Stimulated activated CD4-positive, alpha-beta T cell treated with anti-CD3 and anti-CD28 coated beads, TNF-alpha, amount 100 ng/mL, for 24 hours (primary cell): ENCODE measurements at regions not wholly inside any gene's neighbourhood (a gene's known extent, or its start where the extent isn't known, plus 50 kb on each side); places are given as distances from the start of the nearest gene placed in this dataset.
"Not testable (repeated sequence)": the region's sequence is repeated elsewhere in the genome, so short reads cannot be mapped to it uniquely, and the experiment has no call there.

Experiments used
- DNase-seq, 3 experiments: peaks; one replicate each; pipeline ENCODE4 v3.0.0-alpha.2; 2020; ENCODE audit warnings: low read depth in 3 of 3

- DNase-seq, result no peak
Measured at GRCh38 chr1:184888505-184888904, 85.8 kb downstream of the NIBAN1 start.

- DNase-seq, result no peak
Measured at GRCh38 chr1:184882957-184883815, 91.1 kb downstream of the NIBAN1 start.

- DNase-seq, result no peak
Measured at GRCh38 chr1:184881941-184882913, 92.1 kb downstream of the NIBAN1 start.

- DNase-seq, result no peak
Measured at GRCh38 chr1:184879876-184880557, 94.3 kb downstream of the NIBAN1 start.

GRCh38 chr1:184878602-184879001 is 95.7 kb downstream of the NIBAN1 start:
- DNase-seq, result no peak

- DNase-seq, result no peak
Measured at GRCh38 chr1:184878002-184878401, 96.3 kb downstream of the NIBAN1 start.

- not testable (repeated sequence) for DNase-seq
Measured at GRCh38 chr1:184876015-184876414, 98.3 kb downstream of the NIBAN1 start.

- DNase-seq, result no peak
Measured at GRCh38 chr1:184875218-184875617, 99.1 kb downstream of the NIBAN1 start.

GRCh38 chr1:184870319-184870718 is 104.0 kb downstream of the NIBAN1 start:
- DNase-seq, result no peak

- DNase-seq, result no peak
Measured at GRCh38 chr1:184867866-184868689, 106.2 kb downstream of the NIBAN1 start.

GRCh38 chr1:184866991-184867788 is 107.1 kb downstream of the NIBAN1 start:
- no peak for DNase-seq

GRCh38 chr1:184866586-184866985 is 107.7 kb downstream of the NIBAN1 start:
- DNase-seq, result no peak

- DNase-seq, result no peak
Measured at GRCh38 chr1:184865831-184866230, 108.5 kb downstream of the NIBAN1 start.

GRCh38 chr1:184861755-184862336 is 107.2 kb upstream of the EDEM3 start:
- no peak for DNase-seq

- DNase-seq, result no peak
Measured at GRCh38 chr1:184860985-184861754, 106.5 kb upstream of the EDEM3 start.

GRCh38 chr1:184860535-184860934 is 105.9 kb upstream of the EDEM3 start:
- no peak for DNase-seq

GRCh38 chr1:184859381-184860105 is 104.9 kb upstream of the EDEM3 start:
- DNase-seq, result no peak

GRCh38 chr1:184858288-184858687 is 103.6 kb upstream of the EDEM3 start:
- DNase-seq, result no peak
